ENCODE measurements at regions not wholly inside any gene's neighbourhood (a gene's known extent, or its start where the extent isn't known, plus 50 kb on each side); places are given as distances from the start of the nearest gene placed in this dataset.

- H3K27ac ChIP-seq (ENCODE audit: low read length) = peak overlapping the region; percentile 7; the same call in 1 of the 2 replicates
- peaks cover 22% of the 10 kb centered on the region for H3K4me1 ChIP-seq (ENCODE audit: low read length)
- no peaks in the 10 kb centered on the region for H3K36me3 ChIP-seq (ENCODE audit: insufficient read depth, low read length)
- H3K9me2 ChIP-seq (replicated peaks; ENCODE audit: insufficient read depth, low read length) = no peaks in the 10 kb centered on the region
- DNase-seq = peak; percentile 61
- no peaks in the 10 kb centered on the region for H3K9me3 ChIP-seq (ENCODE audit: low read length)
- no peak overlapping the region for H2AFZ ChIP-seq (ENCODE audit: low read length)
- no peaks in the 10 kb centered on the region for H3K79me2 ChIP-seq (ENCODE audit: low read length)
- no peak overlapping the region for H3K9ac ChIP-seq (ENCODE audit: low read length)
- 0 out of 2 replicates have a peak overlapping the region, but pooled peaks have one; percentile 4 for H3K4me3 ChIP-seq (ENCODE audit: low read length)
- H3K27me3 ChIP-seq (ENCODE audit: low read length) = no peaks in the 10 kb centered on the region
- no peaks in the 10 kb centered on the region for H4K20me1 ChIP-seq (ENCODE audit: insufficient read depth, low read depth, low read length)
- H3K4me2 ChIP-seq (ENCODE audit: low read depth, low read length, poor library complexity, severe bottlenecking) = peak overlapping the region; percentile 54
These were observed 413.0 kb downstream of the GXYLT1 start for GRCh38 chr12:41731691-41732090.

GRCh38 chr12:41731061-41731460 lies 413.6 kb downstream of the GXYLT1 start:
- no peaks in the 10 kb centered on the region for H3K27me3 ChIP-seq (ENCODE audit: low read length)
- peak overlapping the region; percentile 54 for H3K4me2 ChIP-seq (ENCODE audit: low read depth, low read length, poor library complexity, severe bottlenecking)
- H3K27ac ChIP-seq (ENCODE audit: low read length) = peak overlapping the region; percentile 7; the same call in 1 of the 2 replicates
- DNase-seq = no peak
- H3K36me3 ChIP-seq (ENCODE audit: insufficient read depth, low read length) = no peaks in the 10 kb centered on the region
- H3K79me2 ChIP-seq (ENCODE audit: low read length) = no peaks in the 10 kb centered on the region
- H3K4me1 ChIP-seq (ENCODE audit: low read length) = peaks cover 22% of the 10 kb centered on the region
- H3K9ac ChIP-seq (ENCODE audit: low read length) = no peak overlapping the region
- H3K9me2 ChIP-seq (replicated peaks; ENCODE audit: insufficient read depth, low read length) = no peaks in the 10 kb centered on the region
- no peaks in the 10 kb centered on the region for H4K20me1 ChIP-seq (ENCODE audit: insufficient read depth, low read depth, low read length)
- H3K4me3 ChIP-seq (ENCODE audit: low read length) = no peak overlapping the region
- H3K9me3 ChIP-seq (ENCODE audit: low read length) = no peaks in the 10 kb centered on the region
- H2AFZ ChIP-seq (ENCODE audit: low read length) = no peak overlapping the region

GRCh38 chr12:41724216-41724615 lies 420.5 kb downstream of the GXYLT1 start:
- H2AFZ ChIP-seq (ENCODE audit: low read length) = peak overlapping the region; percentile 39; the same call in 1 of the 2 replicates
- DNase-seq = peak; percentile 59
- no peak overlapping the region for H3K4me2 ChIP-seq (ENCODE audit: low read depth, low read length, poor library complexity, severe bottlenecking)
- H3K36me3 ChIP-seq (ENCODE audit: insufficient read depth, low read length) = no peaks in the 10 kb centered on the region
- no peaks in the 10 kb centered on the region for H3K27me3 ChIP-seq (ENCODE audit: low read length)
- H3K27ac ChIP-seq (ENCODE audit: low read length) = no peak overlapping the region
- no peaks in the 10 kb centered on the region for H3K9me2 ChIP-seq (replicated peaks; ENCODE audit: insufficient read depth, low read length)
- H4K20me1 ChIP-seq (ENCODE audit: insufficient read depth, low read depth, low read length) = no peaks in the 10 kb centered on the region
- no peaks in the 10 kb centered on the region for H3K79me2 ChIP-seq (ENCODE audit: low read length)
- no peaks in the 10 kb centered on the region for H3K9me3 ChIP-seq (ENCODE audit: low read length)
- H3K4me1 ChIP-seq (ENCODE audit: low read length) = peaks cover 11% of the 10 kb centered on the region
- no peak overlapping the region for H3K4me3 ChIP-seq (ENCODE audit: low read length)
- H3K9ac ChIP-seq (ENCODE audit: low read length) = no peak overlapping the region

GRCh38 chr12:41719214-41719613 lies 425.5 kb downstream of the GXYLT1 start:
- Histone ChIP-seq H3K9ac (ENCODE audit: low read length) (no peak overlapping the region), H3K4me3 (ENCODE audit: low read length) (no peak overlapping the region), H3K4me1 (ENCODE audit: low read length) (peaks cover 10% of the 10 kb centered on the region), H3K79me2 (ENCODE audit: low read length) (no peaks in the 10 kb centered on the region), H3K27ac (ENCODE audit: low read length) (no peak overlapping the region), H3K27me3 (ENCODE audit: low read length) (no peaks in the 10 kb centered on the region), H3K36me3 (ENCODE audit: insufficient read depth, low read length) (no peaks in the 10 kb centered on the region), H3K4me2 (ENCODE audit: low read depth, low read length, poor library complexity, severe bottlenecking) (no peak overlapping the region), H2AFZ (ENCODE audit: low read length) (no peak overlapping the region), H4K20me1 (ENCODE audit: insufficient read depth, low read depth, low read length) (no peaks in the 10 kb centered on the region), H3K9me2 (replicated peaks; ENCODE audit: insufficient read depth, low read length) (no peaks in the 10 kb centered on the region), H3K9me3 (ENCODE audit: low read length) (no peaks in the 10 kb centered on the region)
- no peak for DNase-seq

- H3K27me3 ChIP-seq (ENCODE audit: low read length) = no peaks in the 10 kb centered on the region
- no peak overlapping the region for H3K4me2 ChIP-seq (ENCODE audit: low read depth, low read length, poor library complexity, severe bottlenecking)
- H3K36me3 ChIP-seq (ENCODE audit: insufficient read depth, low read length) = no peaks in the 10 kb centered on the region
- H3K27ac ChIP-seq (ENCODE audit: low read length) = no peak overlapping the region
- no peaks in the 10 kb centered on the region for H3K9me3 ChIP-seq (ENCODE audit: low read length)
- H3K9ac ChIP-seq (ENCODE audit: low read length) = no peak overlapping the region
- peaks cover 7% of the 10 kb centered on the region; the same call in 1 of the 2 replicates for H3K4me1 ChIP-seq (ENCODE audit: low read length)
- H3K9me2 ChIP-seq (replicated peaks; ENCODE audit: insufficient read depth, low read length) = no peaks in the 10 kb centered on the region
- no peaks in the 10 kb centered on the region for H4K20me1 ChIP-seq (ENCODE audit: insufficient read depth, low read depth, low read length)
- no peak for DNase-seq
- H3K79me2 ChIP-seq (ENCODE audit: low read length) = no peaks in the 10 kb centered on the region
- H3K4me3 ChIP-seq (ENCODE audit: low read length) = no peak overlapping the region
- no peak overlapping the region for H2AFZ ChIP-seq (ENCODE audit: low read length)
These were observed 429.4 kb downstream of the GXYLT1 start for GRCh38 chr12:41715256-41715655.

- no peak for DNase-seq
- Histone ChIP-seq H3K27me3 (ENCODE audit: low read length) (no peaks in the 10 kb centered on the region), H2AFZ (ENCODE audit: low read length) (peak overlapping the region; percentile 39; the same call in 1 of the 2 replicates), H4K20me1 (ENCODE audit: insufficient read depth, low read depth, low read length) (no peaks in the 10 kb centered on the region), H3K4me1 (ENCODE audit: low read length) (peaks cover 15% of the 10 kb centered on the region), H3K9me2 (replicated peaks; ENCODE audit: insufficient read depth, low read length) (no peaks in the 10 kb centered on the region), H3K4me3 (ENCODE audit: low read length) (no peak overlapping the region), H3K4me2 (ENCODE audit: low read depth, low read length, poor library complexity, severe bottlenecking) (no peak overlapping the region), H3K27ac (ENCODE audit: low read length) (no peak overlapping the region), H3K36me3 (ENCODE audit: insufficient read depth, low read length) (no peaks in the 10 kb centered on the region), H3K9me3 (ENCODE audit: low read length) (no peaks in the 10 kb centered on the region), H3K9ac (ENCODE audit: low read length) (no peak overlapping the region), H3K79me2 (ENCODE audit: low read length) (no peaks in the 10 kb centered on the region)
These were observed 435.0 kb downstream of the GXYLT1 start for GRCh38 chr12:41709463-41710285.

- H3K9me3 ChIP-seq (ENCODE audit: low read length) = no peaks in the 10 kb centered on the region
- DNase-seq = no peak
These were observed 435.7 kb downstream of the GXYLT1 start for GRCh38 chr12:41709012-41709411.

GRCh38 chr12:41706376-41706775 lies 438.3 kb downstream of the GXYLT1 start:
- H3K4me2 ChIP-seq (ENCODE audit: low read depth, low read length, poor library complexity, severe bottlenecking) = no peak overlapping the region
- no peaks in the 10 kb centered on the region for H3K79me2 ChIP-seq (ENCODE audit: low read length)
- H3K4me3 ChIP-seq (ENCODE audit: low read length) = no peak overlapping the region
- H3K36me3 ChIP-seq (ENCODE audit: insufficient read depth, low read length) = no peaks in the 10 kb centered on the region
- no peak for DNase-seq
- H3K4me1 ChIP-seq (ENCODE audit: low read length) = peaks cover 16% of the 10 kb centered on the region
- no peak overlapping the region for H2AFZ ChIP-seq (ENCODE audit: low read length)
- H3K27me3 ChIP-seq (ENCODE audit: low read length) = 0 out of 2 replicates have a peak, but pooled peaks cover 2% of the 10 kb centered on the region
- H3K27ac ChIP-seq (ENCODE audit: low read length) = no peak overlapping the region
- H3K9ac ChIP-seq (ENCODE audit: low read length) = no peak overlapping the region
- H4K20me1 ChIP-seq (ENCODE audit: insufficient read depth, low read depth, low read length) = no peaks in the 10 kb centered on the region
- H3K9me2 ChIP-seq (replicated peaks; ENCODE audit: insufficient read depth, low read length) = no peaks in the 10 kb centered on the region
- no peaks in the 10 kb centered on the region for H3K9me3 ChIP-seq (ENCODE audit: low read length)

More at GRCh38 chr12:41709012-41709411, 435.7 kb downstream of the GXYLT1 start:
- H2AFZ ChIP-seq (ENCODE audit: low read length) = no peak overlapping the region
- H3K79me2 ChIP-seq (ENCODE audit: low read length) = no peaks in the 10 kb centered on the region
- H4K20me1 ChIP-seq (ENCODE audit: insufficient read depth, low read depth, low read length) = no peaks in the 10 kb centered on the region
- no peaks in the 10 kb centered on the region for H3K36me3 ChIP-seq (ENCODE audit: insufficient read depth, low read length)
- no peak overlapping the region for H3K4me2 ChIP-seq (ENCODE audit: low read depth, low read length, poor library complexity, severe bottlenecking)
- H3K27me3 ChIP-seq (ENCODE audit: low read length) = no peaks in the 10 kb centered on the region
- H3K9ac ChIP-seq (ENCODE audit: low read length) = no peak overlapping the region
- H3K9me2 ChIP-seq (replicated peaks; ENCODE audit: insufficient read depth, low read length) = no peaks in the 10 kb centered on the region
- H3K4me3 ChIP-seq (ENCODE audit: low read length) = no peak overlapping the region
- H3K27ac ChIP-seq (ENCODE audit: low read length) = no peak overlapping the region
- peaks cover 17% of the 10 kb centered on the region for H3K4me1 ChIP-seq (ENCODE audit: low read length)

Data from Karpas-422 (cell line).